CD14-positive monocyte (primary cell): ENCODE measurements at regions not wholly inside any gene's neighbourhood (a gene's known extent, or its start where the extent isn't known, plus 50 kb on each side); places are given as distances from the start of the nearest gene placed in this dataset.

Experiments
- DNase-seq, 3 donors: peaks; one replicate each; pipeline ENCODE4 v3.0.0-alpha.2; 2011 to 2022
- H2AFZ ChIP-seq: 2 replicates; pipeline ENCODE4 v1.6.0; 2012; ENCODE audit warnings: mild to moderate bottlenecking, low read depth, low read length, inconsistent platforms; ENCODE audit not compliant: insufficient read depth, poor library complexity, severe bottlenecking
- H3K27ac ChIP-seq, 2 donors: 1 replicate in 1 of 2; 2 replicates in 1 of 2; pipeline ENCODE4 v1.5.1; 2012 to 2013; ENCODE audit warnings: low read length in 2 of 2, control low read depth in 1 of 2, inconsistent platforms in 1 of 2, low read depth in 1 of 2, mild to moderate bottlenecking in 1 of 2
- H3K27me3 ChIP-seq, 2 donors: one replicate each; pipeline versions ENCODE4 v1.6.0 to v1.6.1; 2011 to 2013; ENCODE audit warnings: low read length in 2 of 2; ENCODE audit not compliant: control insufficient read depth in 2 of 2, insufficient read depth in 2 of 2
- H3K36me3 ChIP-seq, 2 donors: replicated peaks in 1 of 2; 1 replicate in 1 of 2; 2 replicates in 1 of 2; pipeline versions ENCODE4 v1.5.1 to v1.6.1; 2012 to 2013; ENCODE audit warnings: low read length in 2 of 2, control low read depth in 1 of 2, inconsistent platforms in 1 of 2, mild to moderate bottlenecking in 1 of 2; ENCODE audit not compliant: insufficient read depth in 2 of 2, control insufficient read depth in 1 of 2
- H3K4me1 ChIP-seq, 2 donors: 1 replicate in 1 of 2; 2 replicates in 1 of 2; pipeline versions ENCODE4 v1.5.1 to v1.6.1; 2012 to 2013; ENCODE audit warnings: low read length in 2 of 2, control low read depth in 1 of 2, inconsistent platforms in 1 of 2, mild to moderate bottlenecking in 1 of 2, moderate library complexity in 1 of 2; ENCODE audit not compliant: insufficient read depth in 2 of 2, control insufficient read depth in 1 of 2
- H3K4me2 ChIP-seq: replicated peaks from 2 replicates; pipeline ENCODE3; 2012; ENCODE audit warnings: low read length, moderate library complexity, mild to moderate bottlenecking; ENCODE audit not compliant: poor library complexity, severe bottlenecking; ENCODE audit errors: extremely low read depth
- H3K4me3 ChIP-seq, 3 experiments: fragments of 200-600 bp in 1 of 3; sonication (generic) in 1 of 3; replicated peaks in 1 of 3; 1 replicate in 2 of 3; 2 replicates in 1 of 3; pipeline ENCODE4 v1.5.1; 2011 to 2013; ENCODE audit warnings: low read length in 3 of 3, mild to moderate bottlenecking in 3 of 3, control low read depth in 2 of 3, low read depth in 2 of 3, inconsistent platforms in 1 of 3, moderate library complexity in 1 of 3
- H3K79me2 ChIP-seq: 2 replicates; pipeline ENCODE4 v1.6.0; 2012; ENCODE audit warnings: mild to moderate bottlenecking, control low read depth, inconsistent platforms, low read length, moderate library complexity; ENCODE audit not compliant: insufficient read depth
- H3K9ac ChIP-seq: 2 replicates; pipeline ENCODE4 v1.6.0; 2017; ENCODE audit warnings: low read length, mild to moderate bottlenecking; ENCODE audit not compliant: insufficient read depth, poor library complexity, severe bottlenecking
- H3K9me3 ChIP-seq, 2 donors: replicated peaks in 1 of 2; 1 replicate in 1 of 2; 2 replicates in 1 of 2; pipeline versions ENCODE4 v1.5.1 to v1.6.1; 2012 to 2013; ENCODE audit warnings: low read length in 2 of 2, control low read depth in 1 of 2; ENCODE audit not compliant: control insufficient read depth in 1 of 2, insufficient read depth in 1 of 2
- H4K20me1 ChIP-seq: 2 replicates; pipeline ENCODE4 v1.6.0; 2012; ENCODE audit warnings: mild to moderate bottlenecking, low read length, control low read depth, moderate library complexity; ENCODE audit not compliant: insufficient read depth
- H3K27ac Mint-ChIP-seq, 7 donors: one replicate each; pipeline ENCODE4 v1.8.0; 2020; ENCODE audit warnings: mild to moderate bottlenecking in 7 of 7, mixed read lengths in 7 of 7, moderate library complexity in 6 of 7, inconsistent platforms in 2 of 7
- H3K27me3 Mint-ChIP-seq, 3 donors: one replicate each; pipeline ENCODE4 v1.8.0; 2021 to 2022; ENCODE audit warnings: low read depth in 3 of 3, mild to moderate bottlenecking in 3 of 3, mixed read lengths in 3 of 3, moderate library complexity in 3 of 3, inconsistent platforms in 1 of 3
- H3K36me3 Mint-ChIP-seq, 2 donors: one replicate each; pipeline ENCODE4 v1.8.0; 2020; ENCODE audit warnings: mixed read lengths in 2 of 2, inconsistent platforms in 1 of 2, mild to moderate bottlenecking in 1 of 2
- H3K4me1 Mint-ChIP-seq: one replicate; pipeline ENCODE4 v1.8.0; 2020; ENCODE audit warnings: mild to moderate bottlenecking, mixed read lengths
- H3K4me3 Mint-ChIP-seq, 2 donors: one replicate each; pipeline ENCODE4 v1.8.0; 2020; ENCODE audit warnings: mild to moderate bottlenecking in 2 of 2, mixed read lengths in 2 of 2, moderate library complexity in 1 of 2
- H3K9me3 Mint-ChIP-seq, 7 donors: one replicate each; pipeline ENCODE4 v1.8.0; 2020 to 2022; ENCODE audit warnings: mixed read lengths in 7 of 7, mild to moderate bottlenecking in 6 of 7, moderate library complexity in 6 of 7, inconsistent platforms in 2 of 7
- CTCF ChIP-seq: fragments of 200-600 bp; IDR thresholded peaks from one replicate; pipeline ENCODE4 v1.8.0; 2022; ENCODE audit warnings: antibody characterized with exemption, mild to moderate bottlenecking
- WGBS: methylation state at CpG from one replicate; pipeline ENCODE4 v1.1.5; 2013; ENCODE audit warnings: missing lambda C conversion rate; ENCODE audit not compliant: insufficient coverage; 5-methylcytosine and 5-hydroxymethylcytosine counted together
- intact Hi-C, 2 donors: fragments of 100-400 bp; cut with micrococcal nuclease; formaldehyde crosslinking; loops; one replicate each; pipeline versions ENCODE4 v1.15.0 to v1.15.1; 2023

GRCh38 chr6:126534401-126534800 is 194.5 kb downstream of the CENPW start:
- Histone ChIP-seq H4K20me1 (no peaks in the 10 kb centered on the region), H3K4me1 (no peaks in the 10 kb centered on the region), H2AFZ (no peak overlapping the region), H3K4me2 (no peak overlapping the region), H3K27ac (no peak overlapping the region), H3K79me2 (no peaks in the 10 kb centered on the region), H3K9me3 (no peaks in the 10 kb centered on the region), H3K36me3 (no peaks in the 10 kb centered on the region), H3K27me3 (no peaks in the 10 kb centered on the region), H3K4me3 (no peak overlapping the region), H3K9ac (no peak overlapping the region)
- WGBS, result 95% methylated on average over 2 of the region's 2 CpGs
- intact Hi-C loops, result no loop called here
- TF ChIP-seq CTCF, result no peak
- Mint-ChIP-seq H3K27ac (no peak overlapping the region), H3K9me3 (no peaks in the 10 kb centered on the region), H3K36me3 (no peaks in the 10 kb centered on the region), H3K4me1 (no peaks in the 10 kb centered on the region), H3K27me3 (no peaks in the 10 kb centered on the region), H3K4me3 (no peak overlapping the region)
- DNase-seq, result no peak

DNA sequence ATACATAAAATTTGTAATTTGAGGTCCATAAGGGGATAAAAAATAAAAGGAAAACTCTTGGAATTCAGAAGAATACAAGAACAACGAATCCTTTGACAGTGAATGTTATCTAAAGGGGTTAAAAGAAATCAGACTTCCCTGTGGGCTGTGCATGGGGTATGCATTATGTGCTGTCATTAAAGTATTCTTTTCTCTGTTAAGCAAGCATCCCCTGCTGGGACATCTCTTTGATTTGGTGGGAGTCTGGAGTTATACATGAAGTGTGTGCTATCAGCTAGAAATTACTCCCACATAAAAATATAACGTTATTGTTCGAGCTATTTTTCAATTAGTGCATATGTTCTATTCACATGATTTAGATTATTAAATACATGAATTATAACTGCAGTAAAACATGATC is 195.2 kb downstream of the CENPW start:
- TF ChIP-seq CTCF, result no peak
- DNase-seq, result no peak
- Mint-ChIP-seq H3K36me3 (no peaks in the 10 kb centered on the region), H3K9me3 (no peaks in the 10 kb centered on the region), H3K4me3 (no peak overlapping the region), H3K4me1 (no peaks in the 10 kb centered on the region), H3K27me3 (no peaks in the 10 kb centered on the region), H3K27ac (no peak overlapping the region)
- Histone ChIP-seq H3K9ac (no peak overlapping the region), H3K79me2 (no peaks in the 10 kb centered on the region), H3K4me1 (no peaks in the 10 kb centered on the region), H3K9me3 (no peaks in the 10 kb centered on the region), H2AFZ (no peak overlapping the region), H4K20me1 (no peaks in the 10 kb centered on the region), H3K27ac (no peak overlapping the region), H3K4me3 (no peak overlapping the region), H3K27me3 (no peaks in the 10 kb centered on the region), H3K4me2 (no peak overlapping the region), H3K36me3 (no peaks in the 10 kb centered on the region)
- no CpG with 5 or more reads among the region's 3 CpGs for WGBS
- intact Hi-C loops, result no loop called here
